SK-N-SH (cell line): ENCODE measurements at regions not wholly inside any gene's neighbourhood (a gene's known extent, or its start where the extent isn't known, plus 50 kb on each side); places are given as distances from the start of the nearest gene placed in this dataset.

ENCODE experiments used
- CTCF ChIA-PET: fragments of 300-600, 350-600 bp; formaldehyde crosslinking; extraction: SDS; loops from one replicate; lab custom pipeline; 2021; lab: Yijun Ruan, JAX
- POLR2A ChIA-PET: fragments of 350-600 bp; sonication (Branson Sonifier 250); formaldehyde crosslinking; extraction: SDS; loops from one replicate; lab custom pipeline; 2020; ENCODE audit warnings: antibody characterized with exemption, inconsistent platforms; lab: Yijun Ruan, JAX
- DNase-seq: peaks from one replicate; pipeline ENCODE4 v3.0.0; 2012
- H2AFZ ChIP-seq: fragments of 200-600 bp; sonication (generic); 2 replicates; pipeline ENCODE4 v1.8.1; 2016; ENCODE audit warnings: antibody characterized with exemption, mild to moderate bottlenecking, low read depth
- H3F3A ChIP-seq: fragments of 200-600 bp; sonication (generic); replicated peaks from 2 replicates; pipeline ENCODE3; 2016; ENCODE audit warnings: antibody characterized with exemption, mild to moderate bottlenecking; ENCODE audit not compliant: insufficient read depth
- H3K27ac ChIP-seq, 2 experiments: fragments of 200-500 bp in 1 of 2; fragments of 200-600 bp in 1 of 2; sonication (Bioruptor generic) in 1 of 2; sonication (generic), shearing (Covaris generic) in 1 of 2; 2 replicates each; pipeline versions ENCODE4 v1.5.1 to v1.6.1; 2014 to 2016; ENCODE audit warnings: low read depth in 2 of 2, inconsistent platforms in 1 of 2, low read length in 1 of 2, mild to moderate bottlenecking in 1 of 2, mixed read lengths in 1 of 2
- H3K27me3 ChIP-seq: fragments of 200-600 bp; sonication (generic), shearing (Covaris generic); 2 replicates; pipeline ENCODE4 v1.6.1; 2016; ENCODE audit warnings: mixed run types; ENCODE audit not compliant: insufficient read depth
- H3K36me3 ChIP-seq, 2 experiments: fragments of 200-500 bp in 1 of 2; fragments of 200-600 bp in 1 of 2; sonication (Bioruptor generic) in 1 of 2; sonication (generic) in 1 of 2; replicated peaks in 1 of 2; 2 replicates each; pipeline versions ENCODE3 to v1.5.1; 2014 to 2016; ENCODE audit warnings: low read length in 1 of 2, mild to moderate bottlenecking in 1 of 2; ENCODE audit not compliant: insufficient read depth in 2 of 2, control insufficient read depth in 1 of 2
- H3K4me1 ChIP-seq, 2 experiments: fragments of 200-500 bp in 1 of 2; fragments of 200-600 bp in 1 of 2; sonication (Bioruptor generic) in 1 of 2; sonication (generic), shearing (Covaris generic) in 1 of 2; 2 replicates each; pipeline versions ENCODE4 v1.5.1 to v1.6.1; 2014 to 2016; ENCODE audit warnings: low read depth in 1 of 2, low read length in 1 of 2, mixed run types in 1 of 2; ENCODE audit not compliant: insufficient read depth in 2 of 2, control insufficient read depth in 1 of 2
- H3K4me2 ChIP-seq: fragments of 200-600 bp; sonication (generic), shearing (Covaris generic); 2 replicates; pipeline ENCODE4 v1.6.1; 2017; ENCODE audit warnings: mixed run types
- H3K4me3 ChIP-seq, 2 experiments: fragments of 200-500 bp in 1 of 2; fragments of 200-600 bp in 1 of 2; sonication (Bioruptor generic) in 1 of 2; sonication (generic), shearing (Covaris generic) in 1 of 2; 2 replicates each; pipeline versions ENCODE4 v1.5.1 to v1.8.1; 2014 to 2016; ENCODE audit warnings: low read depth in 2 of 2, inconsistent platforms in 1 of 2, low read length in 1 of 2, mild to moderate bottlenecking in 1 of 2, mixed read lengths in 1 of 2, moderate library complexity in 1 of 2
- H3K79me2 ChIP-seq: fragments of 200-600 bp; sonication (generic); 2 replicates; pipeline ENCODE4 v1.8.1; 2017; ENCODE audit warnings: mild to moderate bottlenecking; ENCODE audit not compliant: insufficient read depth
- H3K9ac ChIP-seq: fragments of 200-600 bp; sonication (generic); 2 replicates; pipeline ENCODE4 v1.6.1; 2017; ENCODE audit warnings: mixed run types
- H3K9me2 ChIP-seq: fragments of 200-600 bp; sonication (generic); 2 replicates; pipeline ENCODE4 v1.6.1; 2017; ENCODE audit warnings: mixed run types
- H3K9me3 ChIP-seq: fragments of 200-600 bp; sonication (generic); 2 replicates; pipeline ENCODE4 v1.6.1; 2017; ENCODE audit warnings: mixed run types, mild to moderate bottlenecking, moderate library complexity
- H4K20me1 ChIP-seq: fragments of 200-600 bp; sonication (generic); 2 replicates; pipeline ENCODE4 v1.6.1; 2017; ENCODE audit warnings: mild to moderate bottlenecking, mixed run types; ENCODE audit not compliant: insufficient read depth
- CHD2 ChIP-seq: fragments of 150-350 bp; IDR thresholded peaks from 2 replicates; pipeline ENCODE4 v1.6.1; 2018; ENCODE audit warnings: low read length; ENCODE audit not compliant: partially characterized antibody
- CTCF ChIP-seq: fragments of 200-600 bp; sonication (generic); IDR thresholded peaks from 2 replicates; pipeline ENCODE4 v1.6.1; 2017; ENCODE audit warnings: antibody characterized with exemption, mild to moderate bottlenecking, moderate library complexity
- IRF3 ChIP-seq: fragments of 150-350 bp; IDR thresholded peaks from 2 replicates; pipeline ENCODE4 v1.6.1; 2016; ENCODE audit warnings: mild to moderate bottlenecking, low read depth, low read length
- MAX ChIP-seq: IDR thresholded peaks from 2 replicates; pipeline ENCODE4 v1.4.0; 2012; ENCODE audit warnings: low read depth
- MEF2A ChIP-seq: IDR thresholded peaks from 2 replicates; pipeline ENCODE4 v1.4.0; 2012; ENCODE audit warnings: low read depth, borderline replicate concordance
- MXI1 ChIP-seq: IDR thresholded peaks from 2 replicates; pipeline ENCODE4 v1.6.1; 2012; ENCODE audit warnings: mild to moderate bottlenecking, low read depth, low read length, improper control_type of control experiment
- NFIC ChIP-seq: IDR thresholded peaks from 2 replicates; pipeline ENCODE4 v1.4.0; 2012; ENCODE audit warnings: borderline replicate concordance
- PBX3 ChIP-seq: IDR thresholded peaks from 2 replicates; pipeline ENCODE4; 2012
- REST ChIP-seq: IDR thresholded peaks from 2 replicates; pipeline ENCODE4 v1.6.1; 2012; ENCODE audit warnings: mild to moderate bottlenecking, low read depth, low read length, moderate library complexity
- RFX5 ChIP-seq: IDR thresholded peaks from 2 replicates; pipeline ENCODE4 v1.6.1; 2012; ENCODE audit warnings: mild to moderate bottlenecking, improper control_type of control experiment, low read length
- RXRA ChIP-seq: IDR thresholded peaks from 2 replicates; pipeline ENCODE4 v1.4.0; 2012; ENCODE audit warnings: low read depth, mild to moderate bottlenecking, borderline replicate concordance
- TAF1 ChIP-seq: IDR thresholded peaks from 2 replicates; pipeline ENCODE4 v1.6.1; 2012; ENCODE audit warnings: low read depth, mild to moderate bottlenecking, low read length, moderate library complexity, borderline replicate concordance
- WGBS: methylation state at CpG from one replicate; pipeline ENCODE4 v1.1.6; 2017; ENCODE audit warnings: low lambda C conversion rate; 5-methylcytosine and 5-hydroxymethylcytosine counted together

- no peak for TF ChIP-seq RFX5
- TF ChIP-seq CHD2 = no peak
- TF ChIP-seq RXRA = no peak
- no peak for TF ChIP-seq MEF2A
- no peak for TF ChIP-seq TAF1
- no peak for TF ChIP-seq CTCF
- TF ChIP-seq REST = no peak
- TF ChIP-seq MAX = no peak
- no peak for TF ChIP-seq MXI1
- no peak for TF ChIP-seq NFIC
- no peak for TF ChIP-seq PBX3
- TF ChIP-seq IRF3 = no peak
- TF ChIP-seq, all 33 proteins: peak for 0
- H3K27ac ChIP-seq = no peak overlapping the region
- H3K27me3 ChIP-seq = no peaks in the 10 kb centered on the region
- H3K36me3 ChIP-seq = no peaks in the 10 kb centered on the region
- no peak overlapping the region for H3K4me3 ChIP-seq
- no peaks in the 10 kb centered on the region for H3K9me2 ChIP-seq
- no peaks in the 10 kb centered on the region for H3F3A ChIP-seq
- ChIA-PET POLR2A (interaction anchor here (0.6 kb wide), 1 partner anchor 81 kb away, joined by 3 read pairs; no protein-coding TSS in a partner anchor), CTCF (interaction anchor here (0.6 to 1.2 kb wide), 3 partner anchors 36 to 49 kb away, joined by 3 to 6 read pairs (median 3); no protein-coding TSS in a partner anchor)
- no peak overlapping the region for H3K9ac ChIP-seq
- H2AFZ ChIP-seq = no peak overlapping the region
- no peaks in the 10 kb centered on the region for H3K9me3 ChIP-seq
- no peaks in the 10 kb centered on the region for H3K79me2 ChIP-seq
- H3K4me1 ChIP-seq = no peaks in the 10 kb centered on the region; a peak in 1 of 4 replicates
- H4K20me1 ChIP-seq = no peaks in the 10 kb centered on the region
- H3K4me2 ChIP-seq = no peak overlapping the region
- no peak for DNase-seq
- 13% methylated on average over 3 of the region's 3 CpGs for WGBS
Observed at GRCh38 chr9:92187390-92187789, 72.2 kb upstream of the SPTLC1 start.
